ENCODE measurements at regions not wholly inside any gene's neighbourhood (a gene's known extent, or its start where the extent isn't known, plus 50 kb on each side); places are given as distances from the start of the nearest gene placed in this dataset.

DNA sequence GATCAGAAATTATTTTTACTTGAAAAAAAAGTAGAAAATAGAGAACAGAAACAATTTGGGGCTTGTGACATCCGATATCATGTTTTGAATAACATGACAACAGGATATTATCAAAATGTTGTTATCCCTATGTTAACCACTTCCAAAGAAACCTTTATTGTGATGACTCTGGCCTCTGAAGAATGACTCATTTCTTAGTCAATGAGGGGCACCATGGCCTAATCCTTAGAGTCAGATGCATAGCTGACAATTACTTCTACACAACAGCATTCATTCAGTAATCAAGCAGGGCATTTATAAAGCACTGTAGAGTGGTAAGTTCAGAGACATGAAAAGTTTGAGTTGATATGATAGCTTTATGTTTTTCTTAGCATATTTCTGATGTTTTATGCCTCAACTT, 703.0 kb downstream of the RNF144A start:
- no peak for TF ChIP-seq CTCF (IDR thresholded peaks at IDR 0.05; ENCODE audit: low read depth, low read length)
- H3K27ac ChIP-seq = no peak overlapping the region
- H3K9me3 ChIP-seq (ENCODE audit: low read depth) = no peaks in the 10 kb centered on the region
- H3K36me3 ChIP-seq = no peaks in the 10 kb centered on the region
- no peaks in the 10 kb centered on the region for H3K4me1 ChIP-seq (ENCODE audit: low read depth)
- no peaks in the 10 kb centered on the region for H3K27me3 ChIP-seq
- no peak for DNase-seq (ENCODE audit: low read depth in 1 of 2, low spot score in 1 of 2)
- H3K4me3 ChIP-seq = no peak overlapping the region

DNA sequence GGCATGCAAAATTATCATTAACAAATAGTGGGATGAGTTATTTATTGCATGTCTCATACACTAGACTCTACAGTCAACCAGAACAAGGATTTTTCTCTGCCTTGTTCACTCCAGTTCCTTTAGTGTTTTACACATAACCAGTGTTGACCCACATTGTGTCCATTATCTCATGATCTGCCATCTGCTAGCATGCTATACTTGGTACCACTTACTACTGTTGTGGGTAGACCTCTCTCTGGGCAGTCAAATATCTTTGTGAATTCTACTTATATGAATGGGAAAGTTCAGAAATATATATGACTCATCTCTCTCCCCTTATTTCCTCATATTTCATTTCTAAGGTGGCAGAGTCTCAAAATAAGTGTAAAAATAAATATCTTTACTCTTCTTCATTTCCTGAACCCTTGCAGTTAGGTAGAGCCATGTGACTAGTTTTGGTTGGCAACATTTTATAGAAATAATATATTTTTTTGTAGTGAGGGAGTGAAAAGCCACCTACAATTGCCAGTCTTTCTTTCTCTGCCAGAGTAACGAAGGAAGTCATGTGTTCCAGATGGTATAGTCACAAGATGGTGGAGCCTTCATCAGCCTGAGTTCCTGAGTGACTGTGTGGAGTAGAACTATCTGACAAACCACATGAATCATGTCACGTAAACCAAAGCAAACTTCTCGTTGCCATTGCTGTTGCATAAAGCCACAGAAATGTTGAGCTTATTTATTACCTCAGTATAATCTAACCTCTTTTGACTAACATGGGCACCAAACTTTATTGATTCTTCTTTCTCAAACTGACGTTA, 704.0 kb downstream of the RNF144A start:
- Histone ChIP-seq H3K27me3 (no peaks in the 10 kb centered on the region), H3K27ac (no peak overlapping the region), H3K36me3 (no peaks in the 10 kb centered on the region), H3K4me1 (ENCODE audit: low read depth) (no peaks in the 10 kb centered on the region), H3K4me3 (no peak overlapping the region), H3K9me3 (ENCODE audit: low read depth) (no peaks in the 10 kb centered on the region)
- no peak for TF ChIP-seq CTCF (IDR thresholded peaks at IDR 0.05; ENCODE audit: low read depth, low read length)
- DNase-seq (ENCODE audit: low read depth in 1 of 2, low spot score in 1 of 2) = no peak

GRCh38 chr2:7625392-7626138, 708.4 kb downstream of the RNF144A start:
- Histone ChIP-seq H3K4me1 (ENCODE audit: low read depth) (no peaks in the 10 kb centered on the region), H3K36me3 (no peaks in the 10 kb centered on the region), H3K27ac (no peak overlapping the region), H3K27me3 (no peaks in the 10 kb centered on the region), H3K4me3 (no peak overlapping the region), H3K9me3 (ENCODE audit: low read depth) (no peaks in the 10 kb centered on the region)
- no peak for DNase-seq (ENCODE audit: low read depth in 1 of 2, low spot score in 1 of 2)
- no peak for TF ChIP-seq CTCF (IDR thresholded peaks at IDR 0.05; ENCODE audit: low read depth, low read length)

GRCh38 chr2:7626139-7626537, 708.9 kb downstream of the RNF144A start:
- Histone ChIP-seq H3K27ac (no peak overlapping the region), H3K4me3 (no peak overlapping the region), H3K4me1 (ENCODE audit: low read depth) (no peaks in the 10 kb centered on the region), H3K9me3 (ENCODE audit: low read depth) (no peaks in the 10 kb centered on the region), H3K27me3 (no peaks in the 10 kb centered on the region), H3K36me3 (no peaks in the 10 kb centered on the region)
- no peak for DNase-seq (ENCODE audit: low read depth in 1 of 2, low spot score in 1 of 2)
- TF ChIP-seq CTCF (IDR thresholded peaks at IDR 0.05; ENCODE audit: low read depth, low read length) = no peak

DNA sequence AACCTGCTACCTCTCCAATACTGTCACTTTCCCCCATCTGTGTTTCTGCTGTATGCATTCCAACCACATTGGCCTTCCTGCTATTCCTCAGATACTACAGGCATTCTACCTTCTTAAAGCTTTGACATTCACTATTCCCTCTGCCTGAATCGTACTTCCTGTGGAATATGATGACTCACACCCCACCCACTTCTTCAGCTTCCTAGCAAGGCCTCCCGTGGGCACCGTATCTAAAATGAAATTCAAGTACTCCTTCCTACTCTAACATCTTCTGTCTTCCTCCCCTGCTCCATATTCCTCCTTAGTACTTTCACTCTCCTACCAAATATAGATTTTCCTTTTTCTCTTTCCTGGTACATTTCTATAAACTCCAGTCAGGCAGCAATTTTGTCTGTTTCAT, 710.4 kb downstream of the RNF144A start:
- Histone ChIP-seq H3K36me3 (no peaks in the 10 kb centered on the region), H3K4me1 (ENCODE audit: low read depth) (no peaks in the 10 kb centered on the region), H3K9me3 (ENCODE audit: low read depth) (no peaks in the 10 kb centered on the region), H3K27ac (no peak overlapping the region), H3K4me3 (no peak overlapping the region), H3K27me3 (no peaks in the 10 kb centered on the region)
- TF ChIP-seq CTCF (IDR thresholded peaks at IDR 0.05; ENCODE audit: low read depth, low read length) = no peak
- no peak for DNase-seq (ENCODE audit: low read depth in 1 of 2, low spot score in 1 of 2)
